DMS53 treated with DMSO at 0.1 percent for 48 hours (cell line): ENCODE measurements at regions not wholly inside any gene's neighbourhood (a gene's known extent, or its start where the extent isn't known, plus 50 kb on each side); places are given as distances from the start of the nearest gene placed in this dataset.
"Not testable (repeated sequence)": the region's sequence is repeated elsewhere in the genome, so short reads cannot be mapped to it uniquely, and the experiment has no call there.

Source experiments
- DNase-seq: peaks from one replicate; lab custom pipeline; 2025; ENCODE audit not compliant: unreplicated experiment; lab: John Stamatoyannopoulos, UW

DNA sequence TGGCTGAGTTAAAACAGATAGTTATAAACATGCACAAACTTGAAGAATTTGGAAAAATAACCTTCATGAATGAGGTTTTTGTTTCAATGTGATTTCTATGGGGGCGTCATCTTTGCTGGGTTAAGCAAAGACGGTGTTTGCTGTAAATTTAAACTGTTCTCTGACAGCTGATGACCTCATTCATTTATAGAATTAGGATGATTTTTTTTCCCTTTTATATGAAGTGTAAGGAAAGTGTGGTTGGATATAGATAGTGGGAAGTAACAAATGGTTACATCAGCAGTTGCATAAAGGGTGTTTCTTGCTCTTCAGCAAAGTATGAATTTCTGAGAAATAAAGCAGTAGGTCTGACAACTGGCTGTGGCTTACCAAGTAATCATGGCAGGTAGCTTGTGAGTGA is 137.2 kb upstream of the CENPW start:
- no peak for DNase-seq

DNA sequence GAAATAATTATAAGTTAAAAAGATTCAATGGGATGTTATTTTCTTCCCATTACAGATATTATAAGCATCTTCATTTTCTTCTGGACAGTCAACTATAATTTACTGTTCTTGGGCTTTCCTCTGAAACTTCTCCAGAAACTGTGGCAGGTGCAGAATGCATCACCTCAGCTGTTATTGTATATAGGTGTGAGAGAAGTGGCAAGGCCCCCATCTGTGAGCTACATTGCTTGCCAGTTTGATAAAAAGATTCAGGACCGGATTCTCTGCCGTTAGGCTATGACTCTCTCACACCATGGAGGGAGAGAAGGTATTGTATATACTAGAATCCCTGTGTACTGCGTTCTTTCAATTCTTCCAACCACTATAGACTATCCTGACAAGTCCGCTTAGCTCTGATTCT is 135.8 kb upstream of the CENPW start:
- DNase-seq: no peak

DNA sequence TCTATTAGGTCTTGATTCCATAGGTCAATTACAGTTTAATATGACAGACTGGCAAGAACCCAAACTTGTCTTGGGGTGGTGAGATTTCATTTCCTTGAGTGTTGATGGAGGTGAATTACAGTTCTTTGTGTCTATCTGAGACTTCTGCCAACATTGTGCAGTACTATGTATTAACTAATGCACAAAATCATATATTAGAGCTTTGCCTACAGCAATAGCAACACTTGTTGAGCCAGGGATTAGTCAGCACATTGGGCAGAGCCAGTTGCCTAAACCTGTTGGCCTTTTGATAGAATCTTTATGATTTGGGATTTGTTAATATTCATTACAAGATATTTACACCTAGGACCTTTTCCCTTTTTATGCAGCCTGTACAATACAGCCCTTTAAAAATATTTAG is 135.3 kb upstream of the CENPW start:
- DNase-seq: no peak

DNA sequence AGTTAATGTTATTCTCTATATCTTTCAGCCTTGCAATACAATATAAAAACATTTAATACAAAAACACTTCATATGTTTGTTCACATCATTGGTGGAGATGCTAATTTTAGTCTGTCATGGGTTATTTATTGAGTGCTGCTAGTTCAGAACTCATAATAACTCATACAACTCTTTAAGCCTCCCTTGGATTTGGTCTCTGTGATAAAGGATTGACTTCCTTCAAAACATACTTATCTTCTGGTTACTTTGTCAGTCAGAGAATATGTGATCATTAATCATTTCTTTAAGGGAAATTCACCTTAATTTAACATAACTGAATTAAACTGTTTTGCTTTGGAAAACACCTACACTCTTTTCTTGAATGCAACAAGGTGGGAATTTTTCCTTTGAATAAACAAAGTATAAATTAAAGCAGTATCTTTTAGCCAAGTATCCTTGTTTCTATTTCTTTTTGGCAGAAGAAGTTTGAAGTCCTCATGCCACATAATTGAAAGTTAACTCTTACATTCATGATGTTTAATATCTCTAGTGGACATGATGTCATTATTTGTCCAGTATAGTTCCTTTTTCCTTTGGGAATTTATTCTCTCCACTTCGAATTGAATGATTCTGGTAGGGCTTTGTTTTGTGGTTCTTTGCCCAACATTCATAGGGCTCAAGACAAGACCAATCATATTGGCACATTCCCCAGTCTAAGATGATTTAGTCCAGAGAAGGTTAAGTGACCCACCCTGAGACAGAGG is 133.2 kb upstream of the CENPW start:
- DNase-seq: no peak

DNA sequence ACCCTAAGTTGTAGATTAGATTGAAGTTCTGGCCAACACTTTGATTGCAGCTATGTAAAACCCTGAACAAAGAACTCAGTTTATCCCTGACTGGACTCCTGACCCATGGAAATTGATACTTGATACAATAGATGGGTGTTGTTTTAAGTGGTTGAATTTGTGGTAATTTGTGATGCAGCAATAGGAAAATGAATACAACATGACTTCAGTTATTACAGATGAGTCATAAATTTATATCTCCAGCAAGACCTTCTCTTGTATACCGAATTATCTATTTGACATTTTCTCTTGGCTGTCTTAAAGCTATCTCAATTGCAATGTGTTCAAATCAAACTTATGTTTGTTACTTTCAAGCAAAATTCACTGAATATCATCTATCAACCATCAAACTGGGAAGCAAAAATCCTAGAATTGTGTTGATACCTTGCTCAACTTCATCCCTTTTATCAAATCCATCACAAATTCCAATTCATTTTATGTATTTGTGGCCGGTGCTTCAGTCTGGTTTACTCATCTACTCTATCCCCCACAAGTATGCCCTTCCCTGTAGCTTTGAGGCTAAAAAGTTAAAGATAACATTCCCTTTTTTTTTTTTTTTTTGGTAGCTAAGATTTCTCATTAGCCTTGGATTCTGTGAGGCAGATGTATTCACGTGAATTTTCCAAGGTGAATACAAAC is 129.4 kb upstream of the CENPW start:
- no peak for DNase-seq

DNA sequence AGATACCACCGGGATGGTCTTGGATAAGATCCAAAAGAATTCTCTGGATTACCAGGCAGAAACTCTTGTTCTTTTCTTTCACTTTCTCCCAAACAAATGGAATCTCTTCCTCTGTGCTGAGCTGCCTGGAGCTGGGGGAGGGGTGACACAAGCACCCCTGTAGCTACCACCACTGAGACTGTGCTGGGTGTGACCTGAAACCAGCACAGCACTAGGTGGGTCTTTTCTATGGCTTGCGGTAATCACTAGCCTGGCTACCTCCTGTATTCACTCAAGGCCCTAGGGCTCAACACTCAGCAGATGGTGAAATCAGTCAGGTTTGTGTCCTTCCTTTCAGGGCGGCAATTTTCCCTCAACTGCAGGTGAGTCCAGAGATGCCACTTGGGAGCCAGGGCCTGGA is 122.4 kb upstream of the CENPW start:
- DNase-seq: no peak

DNA sequence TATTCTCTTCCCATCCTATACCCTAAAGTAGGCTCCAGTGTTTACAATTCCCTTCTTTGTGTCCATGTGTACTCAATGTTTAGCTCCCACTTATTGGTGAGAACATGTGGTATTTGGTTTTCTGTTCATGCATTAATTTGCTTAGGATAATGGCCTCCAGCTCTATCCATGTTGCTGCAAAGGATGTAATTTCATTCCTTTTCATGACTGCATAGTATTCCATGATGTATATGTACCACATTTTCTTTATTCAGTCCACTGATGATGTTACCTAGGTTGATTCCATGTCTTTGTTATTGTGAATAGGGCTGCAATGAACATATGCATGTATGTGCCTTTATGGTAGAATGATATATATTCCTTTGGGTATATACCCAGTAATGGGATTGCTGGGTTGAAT is 119.0 kb upstream of the CENPW start:
- DNase-seq: not testable (repeated sequence)

DNA sequence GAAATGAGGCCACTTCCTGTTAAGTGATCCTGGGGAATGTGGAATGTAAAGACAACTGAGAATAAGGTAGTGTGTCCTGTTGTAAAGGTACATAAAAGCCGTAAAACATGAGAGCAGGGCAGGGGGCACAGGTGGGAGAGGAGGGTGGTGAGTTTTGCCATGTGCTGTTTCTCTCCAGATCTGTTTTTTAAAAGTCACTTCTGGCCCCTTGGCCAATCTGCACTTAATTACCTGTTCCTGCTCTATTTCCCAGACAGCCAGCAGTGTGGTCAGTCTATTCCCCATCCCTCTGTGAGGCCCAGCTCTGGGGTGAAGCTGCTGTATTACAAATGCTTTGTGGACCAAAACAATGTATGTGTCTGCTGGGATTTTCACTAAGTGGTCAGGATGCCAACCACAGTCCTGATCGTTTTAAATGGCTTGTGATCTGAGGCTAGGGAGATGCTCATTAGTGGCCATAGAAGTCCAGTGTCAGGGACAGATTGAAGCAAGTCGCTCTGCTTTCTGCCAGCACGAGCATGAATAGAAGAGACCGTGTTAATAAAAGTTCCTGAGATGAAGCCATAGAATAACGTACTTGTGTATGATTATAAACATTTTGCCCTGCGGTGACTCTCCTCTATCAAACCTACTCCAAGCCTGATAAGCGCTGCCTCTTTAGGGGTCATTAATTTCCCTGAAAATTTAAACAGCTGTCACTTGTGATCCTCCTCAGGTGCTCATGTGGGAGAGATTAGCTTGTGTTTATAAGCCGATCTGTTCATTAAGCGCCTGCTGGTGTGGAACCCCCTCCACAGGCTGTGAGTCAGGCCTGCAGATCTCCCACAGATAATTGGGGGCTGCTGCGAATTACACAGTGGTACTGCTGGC is 111.8 kb upstream of the CENPW start:
- no peak for DNase-seq

DNA sequence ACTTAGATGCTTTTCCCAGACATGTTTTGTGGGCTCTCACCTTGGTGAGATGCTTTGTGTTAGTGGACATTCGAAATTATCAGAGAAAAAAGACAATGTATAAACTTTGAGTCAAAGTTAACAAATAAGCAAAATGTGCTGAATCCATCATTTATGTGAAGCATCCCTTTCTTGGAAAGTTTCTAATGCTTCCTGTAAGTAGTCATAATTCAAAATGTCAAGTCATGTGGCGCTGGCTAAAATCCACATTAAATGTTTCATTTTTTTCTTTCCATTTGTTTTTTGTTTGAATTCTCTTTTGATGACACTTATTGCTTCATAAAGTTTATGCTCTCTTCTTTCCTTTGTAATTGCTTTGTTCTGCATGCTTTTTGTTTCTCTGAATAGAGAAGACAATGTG is 107.2 kb upstream of the CENPW start:
- no peak for DNase-seq

DNA sequence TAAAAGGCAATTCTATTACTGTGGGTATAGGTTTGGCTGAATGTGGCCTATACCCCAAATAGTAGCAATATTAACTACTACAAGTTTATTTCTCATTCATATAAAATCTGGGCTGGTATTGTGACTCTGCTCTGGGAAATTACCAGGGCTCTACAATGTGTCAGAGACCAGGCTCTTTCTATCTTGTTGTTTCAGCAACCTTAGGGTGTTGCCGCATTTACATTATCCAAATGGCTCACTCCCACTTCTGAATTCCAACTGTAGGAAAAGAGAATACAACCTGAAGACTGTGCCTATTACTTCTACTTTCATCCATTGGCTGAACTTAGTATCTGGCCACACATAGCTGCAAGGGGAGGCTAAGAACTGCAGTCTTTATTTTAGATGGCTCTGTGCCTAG is 106.7 kb upstream of the CENPW start:
- no peak for DNase-seq

DNA sequence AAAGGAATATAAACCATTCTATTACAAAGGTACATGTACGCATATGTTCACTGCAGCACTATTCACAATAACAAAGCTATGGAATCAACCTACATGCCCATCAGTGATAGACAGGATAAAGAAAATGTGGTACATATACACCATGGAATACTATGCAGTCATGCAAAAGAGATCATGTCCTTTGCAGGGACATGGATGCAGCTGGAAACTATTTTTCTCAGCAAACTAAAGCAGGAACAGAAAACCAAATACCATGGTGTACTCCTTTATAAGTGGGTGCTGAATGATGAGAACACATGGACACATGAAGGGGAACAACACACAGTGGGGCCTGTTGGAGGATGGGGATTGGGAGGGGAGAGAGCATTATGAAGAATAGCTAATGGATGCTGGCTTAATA is 104.6 kb upstream of the CENPW start:
- DNase-seq: no peak

DNA sequence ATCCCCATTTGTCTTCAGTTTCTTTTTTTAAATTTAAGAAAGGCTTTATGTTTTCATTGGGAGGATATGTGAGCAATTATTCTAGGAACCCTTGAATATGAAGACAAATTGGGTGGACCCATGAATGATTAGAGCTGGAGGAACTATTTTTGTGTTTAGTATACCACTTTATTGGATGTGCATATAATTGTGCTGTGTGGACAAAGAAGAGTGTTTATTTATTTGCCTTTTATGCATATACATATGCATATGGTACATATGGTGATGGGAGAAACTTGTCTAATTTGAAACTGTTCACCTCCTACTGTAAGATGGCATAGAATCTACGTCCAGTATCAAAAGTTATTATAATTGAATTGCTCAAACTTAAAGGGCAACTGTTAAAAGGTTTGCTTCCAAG is 94.8 kb upstream of the CENPW start:
- DNase-seq: no peak

DNA sequence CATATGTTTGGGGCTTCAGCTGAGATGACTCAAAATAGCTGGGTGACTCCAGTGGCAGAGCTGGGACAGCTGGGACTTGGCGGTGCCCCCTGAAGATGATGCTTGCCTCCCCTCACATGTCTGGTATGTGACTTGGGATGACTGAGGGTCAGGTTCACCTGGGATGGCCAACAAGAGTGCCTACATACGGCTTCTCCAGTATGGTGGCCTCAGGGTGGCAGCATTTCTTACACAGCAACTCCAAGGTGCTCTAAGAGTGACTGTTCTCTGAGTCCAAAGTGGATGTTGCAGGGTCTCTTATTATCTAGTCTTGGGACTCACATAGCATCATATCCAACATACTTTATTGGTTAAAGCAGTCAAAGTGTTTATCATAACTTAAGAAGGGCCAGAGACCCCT is 87.8 kb upstream of the CENPW start:
- no peak for DNase-seq

DNA sequence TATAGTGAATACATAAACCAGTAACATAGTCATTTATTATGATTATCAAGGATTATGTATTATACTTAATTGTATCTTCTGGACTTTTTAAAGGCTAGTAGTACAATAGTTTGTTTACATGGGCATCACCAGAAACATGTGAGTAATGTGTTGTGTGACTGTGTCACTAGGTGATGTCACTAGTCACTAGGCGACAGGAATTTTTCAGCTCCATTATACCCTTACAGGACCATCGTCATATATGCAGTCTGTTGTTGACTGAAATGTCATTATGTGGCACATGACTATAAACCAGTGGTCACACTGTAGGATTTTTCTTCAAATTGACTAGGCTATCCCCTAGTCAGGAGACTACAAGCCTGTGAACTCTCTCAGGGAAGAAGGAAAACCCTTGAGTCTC is 86.5 kb upstream of the CENPW start:
- no peak for DNase-seq

DNA sequence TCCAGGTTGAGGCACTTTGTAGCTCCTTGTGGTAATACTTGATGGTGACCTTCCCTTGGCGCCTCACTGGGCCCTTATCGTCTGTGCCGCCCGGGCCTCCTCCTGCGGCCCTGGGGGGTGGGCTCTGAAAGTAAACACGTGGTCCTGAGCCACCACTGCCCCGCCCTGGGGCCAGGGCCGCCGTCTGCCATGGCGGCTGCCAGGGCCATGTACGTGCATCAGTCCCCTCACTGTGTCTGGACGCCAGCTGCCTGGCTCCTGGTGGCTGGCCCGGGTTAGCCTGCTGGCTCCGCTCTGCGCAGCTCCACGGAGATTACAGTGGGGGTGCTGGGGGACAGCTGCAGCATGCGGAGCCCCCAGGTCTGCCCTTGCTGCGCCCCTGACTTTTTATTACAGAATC is 81.8 kb upstream of the CENPW start:
- DNase-seq: no peak

DNA sequence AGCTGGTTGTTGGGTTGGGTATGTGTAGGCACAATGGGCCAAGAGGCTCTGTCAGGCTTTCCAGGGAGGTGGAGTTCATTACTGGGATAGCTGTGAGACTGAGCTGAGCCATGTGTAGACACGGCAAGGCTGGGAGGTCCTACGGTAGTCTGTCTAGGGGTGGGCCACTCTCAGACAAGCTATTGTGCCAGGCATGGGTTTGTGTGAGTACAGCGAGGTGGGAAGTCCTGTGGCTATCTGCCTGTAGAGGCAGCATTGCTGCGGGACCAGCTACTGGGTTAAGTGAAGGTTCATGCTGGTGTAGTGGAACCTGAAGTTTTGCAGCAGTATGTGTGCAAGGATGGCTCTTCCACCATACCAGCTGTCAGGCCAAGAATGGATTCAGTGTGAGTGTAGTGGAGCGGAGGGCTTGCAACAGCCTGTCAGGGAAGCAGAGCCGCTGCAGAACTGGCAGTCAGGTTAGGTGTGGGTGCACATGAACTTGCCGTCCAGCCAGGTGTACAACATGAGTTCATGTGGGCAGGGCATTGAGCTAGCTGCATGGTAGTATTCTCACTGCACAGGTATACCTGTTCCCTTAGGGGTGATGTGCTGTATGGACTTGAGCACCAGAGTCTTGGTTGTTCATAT is 78.0 kb upstream of the CENPW start:
- no peak for DNase-seq

DNA sequence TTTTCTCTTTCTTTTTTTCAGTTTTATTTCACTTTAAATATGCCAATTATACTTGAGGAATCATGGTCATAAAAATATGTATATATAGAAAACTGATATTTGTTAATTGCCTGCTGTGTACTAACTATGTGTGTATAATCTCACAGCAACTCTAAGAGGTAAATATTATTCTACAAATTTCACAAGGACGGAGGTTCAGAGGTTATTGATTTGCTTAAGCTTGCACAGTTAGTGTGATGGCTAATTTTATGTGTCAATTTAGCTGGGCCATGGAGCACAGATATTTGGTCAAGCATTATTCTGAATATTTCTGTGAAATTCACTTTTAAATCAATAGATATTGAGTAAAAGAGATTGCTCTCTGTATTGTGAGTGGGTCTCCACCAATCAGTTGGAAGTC is 75.7 kb upstream of the CENPW start:
- no peak for DNase-seq

DNA sequence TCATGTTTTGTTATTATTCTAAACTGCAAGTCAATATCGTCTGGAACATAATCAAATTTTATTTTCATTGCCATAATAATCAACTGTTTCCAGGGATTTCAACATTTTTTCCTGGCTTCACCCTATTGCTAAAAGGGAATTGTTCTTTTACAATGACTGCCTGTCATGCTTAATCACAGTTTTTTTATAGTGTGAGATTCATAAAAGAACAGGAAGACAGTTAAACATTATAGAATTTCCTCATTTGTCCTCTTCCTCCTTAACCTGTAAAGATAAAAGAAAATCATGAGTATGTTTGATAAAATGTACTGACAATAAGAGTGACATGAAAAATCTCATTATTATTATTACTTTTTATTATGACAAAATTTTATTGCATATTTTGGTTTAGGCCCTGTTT is 73.3 kb upstream of the CENPW start:
- DNase-seq: no peak

DNA sequence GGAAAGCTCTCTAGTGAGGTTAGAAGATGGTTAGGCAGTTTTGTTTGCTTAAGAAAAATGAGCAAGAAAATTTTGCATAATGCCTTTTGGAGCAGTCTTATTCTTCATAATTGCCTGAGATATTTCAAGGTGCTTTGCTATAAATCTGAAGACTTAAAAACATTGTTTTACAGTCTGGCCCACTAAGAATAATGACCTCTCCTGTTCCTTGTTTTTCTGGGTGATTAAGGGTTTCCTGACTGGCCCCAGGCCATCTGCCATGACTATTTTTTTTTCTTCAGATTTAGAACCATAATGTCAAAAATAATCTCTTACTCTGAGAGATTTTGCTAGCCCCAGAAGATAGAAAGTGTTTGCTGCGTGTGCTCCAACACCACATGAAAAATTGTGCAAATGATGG is 72.3 kb upstream of the CENPW start:
- no peak for DNase-seq

DNA sequence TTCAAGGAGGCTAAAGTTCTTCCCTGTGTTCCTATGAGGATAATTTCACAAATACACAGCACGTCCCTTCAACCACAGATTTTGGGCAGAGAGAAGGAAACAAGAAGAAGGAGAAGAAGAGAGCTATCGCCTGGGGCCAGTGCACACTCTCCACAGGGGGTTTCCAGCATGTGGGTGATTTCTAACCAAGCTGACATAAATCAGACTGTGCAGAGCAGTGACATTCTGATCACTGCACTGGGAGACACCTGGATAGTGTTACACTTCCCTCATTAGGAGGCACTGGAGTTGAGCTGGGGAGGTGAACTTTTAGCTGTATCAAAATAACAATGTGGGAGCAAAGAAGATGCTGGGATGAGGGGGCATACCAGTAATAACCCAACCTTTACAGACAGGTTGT is 71.8 kb upstream of the CENPW start:
- DNase-seq: no peak

DNA sequence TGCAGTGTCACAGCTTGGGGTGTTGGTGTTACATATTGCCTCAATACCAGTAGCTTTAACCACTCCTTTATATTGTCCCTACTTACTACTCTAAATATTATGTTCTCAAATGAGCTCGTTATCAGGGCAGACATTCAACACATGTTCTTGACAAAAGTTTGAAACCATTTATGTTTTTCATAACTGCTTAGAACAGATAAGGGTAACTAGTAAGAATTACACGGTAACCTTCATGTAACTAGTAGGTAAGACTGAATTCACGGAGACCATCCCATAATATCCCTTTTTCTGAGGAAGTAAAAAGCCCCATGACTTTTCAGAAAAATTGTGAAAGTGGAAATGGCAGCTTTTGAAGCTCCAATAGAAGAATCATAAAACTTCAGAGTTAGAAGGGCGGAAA is 59.6 kb upstream of the CENPW start:
- no peak for DNase-seq
